Daoy (cell line): ENCODE measurements at regions not wholly inside any gene's neighbourhood (a gene's known extent, or its start where the extent isn't known, plus 50 kb on each side); places are given as distances from the start of the nearest gene placed in this dataset.
"Not testable (repeated sequence)": the region's sequence is repeated elsewhere in the genome, so short reads cannot be mapped to it uniquely, and the experiment has no call there.

Source experiments
- DNase-seq: peaks from one replicate; pipeline ENCODE4 v3.0.0-alpha.2; 2015; ENCODE audit warnings: low read depth

- no peak for DNase-seq
Measured at GRCh38 chr10:108685863-108686531, 1237.3 kb downstream of the XPNPEP1 start.

GRCh38 chr10:108684431-108684830, 1238.9 kb downstream of the XPNPEP1 start:
- DNase-seq = no peak

GRCh38 chr10:108673741-108674140, 1249.6 kb downstream of the XPNPEP1 start:
- DNase-seq = no peak

- no peak for DNase-seq
Measured at GRCh38 chr10:108663587-108663986, 1259.7 kb downstream of the XPNPEP1 start.

GRCh38 chr10:108662975-108663374, 1260.3 kb downstream of the XPNPEP1 start:
- no peak for DNase-seq

GRCh38 chr10:108655057-108655456, 1268.3 kb downstream of the XPNPEP1 start:
- DNase-seq = no peak

- DNase-seq = no peak
Measured at GRCh38 chr10:108653531-108653930, 1269.8 kb downstream of the XPNPEP1 start.

- DNase-seq = no peak
Measured at GRCh38 chr10:108639010-108639409, 1284.3 kb downstream of the XPNPEP1 start.

- DNase-seq = no peak
Measured at GRCh38 chr10:108638225-108638624, 1285.1 kb downstream of the XPNPEP1 start.

- DNase-seq = no peak
Measured at GRCh38 chr10:108633046-108633445, 1290.3 kb downstream of the XPNPEP1 start.

- no peak for DNase-seq
Measured at GRCh38 chr10:108632144-108632543, 1291.2 kb downstream of the XPNPEP1 start.

- DNase-seq = no peak
Measured at GRCh38 chr10:108631332-108631731, 1292.0 kb downstream of the XPNPEP1 start.

- no peak for DNase-seq
Measured at GRCh38 chr10:108629834-108630233, 1293.5 kb downstream of the XPNPEP1 start.

- DNase-seq = no peak
Measured at GRCh38 chr10:108624052-108624451, 1299.3 kb downstream of the XPNPEP1 start.

GRCh38 chr10:108620821-108621534, 1302.3 kb downstream of the XPNPEP1 start:
- DNase-seq = no peak

- no peak for DNase-seq
Measured at GRCh38 chr10:108616559-108617285, 1306.6 kb downstream of the XPNPEP1 start.

GRCh38 chr10:108615576-108616320, 1307.6 kb downstream of the XPNPEP1 start:
- DNase-seq = no peak

- DNase-seq = no peak
Measured at GRCh38 chr10:108612485-108612884, 1310.8 kb downstream of the XPNPEP1 start.

GRCh38 chr10:108608860-108609259, 1314.5 kb downstream of the XPNPEP1 start:
- DNase-seq = no peak

GRCh38 chr10:108601851-108602250, 1321.5 kb downstream of the XPNPEP1 start:
- no peak for DNase-seq

- DNase-seq = not testable (repeated sequence)
Measured at GRCh38 chr10:108600511-108600910, 1322.8 kb downstream of the XPNPEP1 start.

GRCh38 chr10:108599317-108599716, 1324.0 kb downstream of the XPNPEP1 start:
- DNase-seq = not testable (repeated sequence)
